ENCODE measurements at regions not wholly inside any gene's neighbourhood (a gene's known extent, or its start where the extent isn't known, plus 50 kb on each side); places are given as distances from the start of the nearest gene placed in this dataset.

DNA sequence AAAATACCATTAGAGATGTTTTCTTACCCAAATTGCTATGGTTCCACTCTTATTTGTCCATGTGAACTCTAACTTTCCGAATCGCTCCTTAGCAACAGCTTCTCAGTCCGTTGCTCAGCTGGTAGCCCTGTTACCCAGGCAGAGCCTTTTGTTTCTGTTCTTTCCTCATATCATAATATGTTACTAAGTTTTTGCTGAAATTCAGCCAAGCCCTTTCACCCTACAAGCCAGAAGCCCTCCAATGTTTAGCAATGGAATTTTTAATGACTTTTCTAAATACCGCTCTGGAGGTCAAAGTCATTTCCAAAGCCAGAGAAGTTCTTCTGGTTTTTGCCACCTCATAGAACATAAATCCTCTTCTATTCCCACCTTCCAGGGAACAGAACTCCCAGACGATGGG, 1029.5 kb downstream of the C4orf33 start:
- no peaks in the 10 kb centered on the region for H3K36me3 ChIP-seq (ENCODE audit: control insufficient read depth, insufficient read depth, low read length)
- H3K4me3 ChIP-seq (ENCODE audit: low read depth, low read length): no peak overlapping the region
- no peaks in the 10 kb centered on the region for H3K9me3 ChIP-seq (ENCODE audit: control insufficient read depth, low read length)
- H3K27me3 ChIP-seq (ENCODE audit: control insufficient read depth, insufficient read depth, low read length): no peaks in the 10 kb centered on the region
- H2AFZ ChIP-seq: no peak overlapping the region
- H3K27ac ChIP-seq: no peak overlapping the region
- no peaks in the 10 kb centered on the region for H3K79me2 ChIP-seq
- no peak overlapping the region for H3K9ac ChIP-seq
- no peaks in the 10 kb centered on the region for H3K4me1 ChIP-seq
- H3K4me2 ChIP-seq (ENCODE audit: low read length): no peak overlapping the region
- TF ChIP-seq, protein P1, sequence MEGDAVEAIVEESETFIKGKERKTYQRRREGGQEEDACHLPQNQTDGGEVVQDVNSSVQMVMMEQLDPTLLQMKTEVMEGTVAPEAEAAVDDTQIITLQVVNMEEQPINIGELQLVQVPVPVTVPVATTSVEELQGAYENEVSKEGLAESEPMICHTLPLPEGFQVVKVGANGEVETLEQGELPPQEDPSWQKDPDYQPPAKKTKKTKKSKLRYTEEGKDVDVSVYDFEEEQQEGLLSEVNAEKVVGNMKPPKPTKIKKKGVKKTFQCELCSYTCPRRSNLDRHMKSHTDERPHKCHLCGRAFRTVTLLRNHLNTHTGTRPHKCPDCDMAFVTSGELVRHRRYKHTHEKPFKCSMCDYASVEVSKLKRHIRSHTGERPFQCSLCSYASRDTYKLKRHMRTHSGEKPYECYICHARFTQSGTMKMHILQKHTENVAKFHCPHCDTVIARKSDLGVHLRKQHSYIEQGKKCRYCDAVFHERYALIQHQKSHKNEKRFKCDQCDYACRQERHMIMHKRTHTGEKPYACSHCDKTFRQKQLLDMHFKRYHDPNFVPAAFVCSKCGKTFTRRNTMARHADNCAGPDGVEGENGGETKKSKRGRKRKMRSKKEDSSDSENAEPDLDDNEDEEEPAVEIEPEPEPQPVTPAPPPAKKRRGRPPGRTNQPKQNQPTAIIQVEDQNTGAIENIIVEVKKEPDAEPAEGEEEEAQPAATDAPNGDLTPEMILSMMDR (IDR thresholded peaks at IDR 0.05): no peak

DNA sequence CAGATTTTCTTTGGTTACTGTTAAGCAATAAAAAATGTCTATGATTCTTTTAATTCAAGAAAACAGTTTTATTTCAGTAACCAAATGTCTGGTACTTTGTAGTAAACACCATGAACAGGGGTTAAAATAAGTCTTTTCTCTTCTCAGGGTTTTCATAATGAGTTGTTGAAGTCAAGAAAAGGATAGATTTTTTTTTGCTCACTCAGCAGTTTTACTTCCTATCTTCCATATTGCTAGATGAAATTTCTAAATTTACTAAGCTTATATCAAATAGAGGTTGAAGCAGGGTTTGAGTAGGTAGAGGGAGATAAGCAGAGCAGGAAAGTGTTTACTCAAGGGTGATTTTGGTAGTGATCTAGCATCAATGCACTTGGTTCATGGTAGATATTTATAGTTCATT, 1031.3 kb downstream of the C4orf33 start:
- Histone ChIP-seq H3K4me3 (ENCODE audit: low read depth, low read length) (no peak overlapping the region), H3K27ac (no peak overlapping the region), H3K79me2 (no peaks in the 10 kb centered on the region), H3K4me1 (no peaks in the 10 kb centered on the region), H3K9me3 (ENCODE audit: control insufficient read depth, low read length) (no peaks in the 10 kb centered on the region), H2AFZ (no peak overlapping the region), H3K9ac (no peak overlapping the region), H3K27me3 (ENCODE audit: control insufficient read depth, insufficient read depth, low read length) (no peaks in the 10 kb centered on the region), H3K4me2 (ENCODE audit: low read length) (no peak overlapping the region), H3K36me3 (ENCODE audit: control insufficient read depth, insufficient read depth, low read length) (no peaks in the 10 kb centered on the region)
- TF ChIP-seq, protein P1 (IDR thresholded peaks at IDR 0.05): no peak

GRCh38 chr4:130131536-130131935, 1035.6 kb downstream of the C4orf33 start:
- H3K4me1 ChIP-seq: no peaks in the 10 kb centered on the region
- no peak overlapping the region for H2AFZ ChIP-seq
- TF ChIP-seq, protein P1 (IDR thresholded peaks at IDR 0.05): no peak

GRCh38 chr4:130141651-130142050, 1045.7 kb downstream of the C4orf33 start:
- Histone ChIP-seq H3K36me3 (ENCODE audit: control insufficient read depth, insufficient read depth, low read length) (no peaks in the 10 kb centered on the region), H2AFZ (no peak overlapping the region), H3K9me3 (ENCODE audit: control insufficient read depth, low read length) (no peaks in the 10 kb centered on the region), H3K27ac (no peak overlapping the region), H3K79me2 (no peaks in the 10 kb centered on the region), H3K9ac (no peak overlapping the region), H3K4me3 (ENCODE audit: low read depth, low read length) (no peak overlapping the region), H3K27me3 (ENCODE audit: control insufficient read depth, insufficient read depth, low read length) (no peaks in the 10 kb centered on the region), H3K4me2 (ENCODE audit: low read length) (no peak overlapping the region), H3K4me1 (no peaks in the 10 kb centered on the region)
- TF ChIP-seq, protein P1 (IDR thresholded peaks at IDR 0.05): no peak

More at GRCh38 chr4:130131536-130131935, 1035.6 kb downstream of the C4orf33 start:
- Histone ChIP-seq H3K9ac (no peak overlapping the region), H3K27me3 (ENCODE audit: control insufficient read depth, insufficient read depth, low read length) (no peaks in the 10 kb centered on the region), H3K36me3 (ENCODE audit: control insufficient read depth, insufficient read depth, low read length) (no peaks in the 10 kb centered on the region), H3K27ac (no peak overlapping the region), H3K9me3 (ENCODE audit: control insufficient read depth, low read length) (no peaks in the 10 kb centered on the region), H3K79me2 (no peaks in the 10 kb centered on the region), H3K4me2 (ENCODE audit: low read length) (no peak overlapping the region), H3K4me3 (ENCODE audit: low read depth, low read length) (no peak overlapping the region)

GRCh38 chr4:130143656-130144055, 1047.7 kb downstream of the C4orf33 start:
- H3K27ac ChIP-seq: no peak overlapping the region
- no peak overlapping the region for H3K9ac ChIP-seq
- no peaks in the 10 kb centered on the region for H3K9me3 ChIP-seq (ENCODE audit: control insufficient read depth, low read length)
- H3K4me1 ChIP-seq: no peaks in the 10 kb centered on the region
- no peaks in the 10 kb centered on the region for H3K27me3 ChIP-seq (ENCODE audit: control insufficient read depth, insufficient read depth, low read length)
- H3K36me3 ChIP-seq (ENCODE audit: control insufficient read depth, insufficient read depth, low read length): no peaks in the 10 kb centered on the region
- TF ChIP-seq, protein P1 (IDR thresholded peaks at IDR 0.05): no peak
- no peaks in the 10 kb centered on the region for H3K79me2 ChIP-seq
- no peak overlapping the region for H3K4me3 ChIP-seq (ENCODE audit: low read depth, low read length)
- no peak overlapping the region for H3K4me2 ChIP-seq (ENCODE audit: low read length)
- H2AFZ ChIP-seq: no peak overlapping the region
